Activated naive CD4-positive, alpha-beta T cell treated with anti-CD3 and anti-CD28 coated beads, Interleukin-2, amount 10 ng/mL, durations not matched to agents 7 days and 5 days (primary cell): ENCODE measurements at regions not wholly inside any gene's neighbourhood (a gene's known extent, or its start where the extent isn't known, plus 50 kb on each side); places are given as distances from the start of the nearest gene placed in this dataset.

Source experiments
- CTCF ChIA-PET: fragments of 350-600 bp; sonication (Branson Sonifier 250); formaldehyde crosslinking; loops from one replicate; lab custom pipeline; 2021; ENCODE audit warnings: antibody characterized with exemption; lab: Charles Lee
- DNase-seq: peaks from one replicate; pipeline ENCODE4 v3.0.0-alpha.2; 2020
- H3K27ac Mint-ChIP-seq: one replicate; pipeline ENCODE4 v1.8.0; 2021; ENCODE audit warnings: mild to moderate bottlenecking, moderate library complexity, mixed read lengths
- H3K27me3 Mint-ChIP-seq: one replicate; pipeline ENCODE4 v1.8.0; 2021; ENCODE audit warnings: mild to moderate bottlenecking, mixed read lengths
- H3K36me3 Mint-ChIP-seq: one replicate; pipeline ENCODE4 v1.8.0; 2021; ENCODE audit warnings: mixed read lengths
- H3K4me1 Mint-ChIP-seq: one replicate; pipeline ENCODE4 v1.8.0; 2021; ENCODE audit warnings: mixed read lengths
- H3K4me3 Mint-ChIP-seq: one replicate; pipeline ENCODE4 v1.8.0; 2021; ENCODE audit warnings: mild to moderate bottlenecking, moderate library complexity, mixed read lengths
- H3K9me3 Mint-ChIP-seq: one replicate; pipeline ENCODE4 v1.8.0; 2021; ENCODE audit warnings: mixed read lengths

DNA sequence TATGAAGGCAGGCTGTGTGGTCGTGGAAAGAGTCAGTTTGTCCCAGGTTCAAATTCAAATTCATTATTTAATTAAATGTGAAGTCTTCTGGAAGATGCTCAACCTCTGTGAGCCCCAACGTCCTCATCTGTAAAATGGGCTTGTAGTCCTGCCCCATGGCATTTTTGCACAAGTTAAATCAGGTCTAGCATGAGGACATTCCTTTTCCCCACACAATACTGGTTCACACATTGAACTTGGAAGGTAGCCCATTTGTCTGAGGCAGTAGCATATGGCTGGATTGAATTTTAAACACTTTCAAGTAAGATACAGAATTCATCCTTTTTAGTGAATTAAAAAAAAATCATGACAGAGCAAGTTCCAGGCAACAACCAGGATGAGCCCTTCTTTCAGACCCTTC lies 665.4 kb upstream of the HS6ST1 start:
- Mint-ChIP-seq H3K27ac (no peak overlapping the region), H3K4me1 (no peaks in the 10 kb centered on the region), H3K36me3 (no peaks in the 10 kb centered on the region), H3K27me3 (no peaks in the 10 kb centered on the region), H3K9me3 (peaks cover 4% of the 10 kb centered on the region), H3K4me3 (no peak overlapping the region)
- CTCF ChIA-PET, result no interaction called here
- no peak for DNase-seq

DNA sequence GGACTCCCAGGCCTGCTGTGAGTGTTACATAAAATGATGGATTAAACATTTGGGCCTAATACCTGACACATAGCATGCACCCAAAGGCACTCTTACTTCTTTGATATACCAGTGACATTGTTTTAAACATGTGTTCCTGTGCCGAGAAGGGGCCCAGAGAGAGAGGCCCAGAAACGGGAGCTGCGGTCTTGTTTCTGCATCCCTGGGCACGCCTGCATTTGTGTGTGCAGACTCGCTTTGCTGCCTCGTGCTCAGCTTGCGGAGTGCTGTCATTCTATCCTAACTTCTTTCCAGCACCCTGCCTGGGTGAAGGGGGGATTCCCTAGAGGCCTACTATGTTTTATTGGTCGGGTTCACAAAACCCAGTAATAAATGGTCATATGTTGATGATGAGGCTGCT lies 666.2 kb upstream of the HS6ST1 start:
- Mint-ChIP-seq H3K36me3 (no peaks in the 10 kb centered on the region), H3K9me3 (peaks cover 1% of the 10 kb centered on the region), H3K27me3 (no peaks in the 10 kb centered on the region), H3K4me3 (no peak overlapping the region), H3K4me1 (no peaks in the 10 kb centered on the region), H3K27ac (no peak overlapping the region)
- no peak for DNase-seq
- CTCF ChIA-PET, result no interaction called here

DNA sequence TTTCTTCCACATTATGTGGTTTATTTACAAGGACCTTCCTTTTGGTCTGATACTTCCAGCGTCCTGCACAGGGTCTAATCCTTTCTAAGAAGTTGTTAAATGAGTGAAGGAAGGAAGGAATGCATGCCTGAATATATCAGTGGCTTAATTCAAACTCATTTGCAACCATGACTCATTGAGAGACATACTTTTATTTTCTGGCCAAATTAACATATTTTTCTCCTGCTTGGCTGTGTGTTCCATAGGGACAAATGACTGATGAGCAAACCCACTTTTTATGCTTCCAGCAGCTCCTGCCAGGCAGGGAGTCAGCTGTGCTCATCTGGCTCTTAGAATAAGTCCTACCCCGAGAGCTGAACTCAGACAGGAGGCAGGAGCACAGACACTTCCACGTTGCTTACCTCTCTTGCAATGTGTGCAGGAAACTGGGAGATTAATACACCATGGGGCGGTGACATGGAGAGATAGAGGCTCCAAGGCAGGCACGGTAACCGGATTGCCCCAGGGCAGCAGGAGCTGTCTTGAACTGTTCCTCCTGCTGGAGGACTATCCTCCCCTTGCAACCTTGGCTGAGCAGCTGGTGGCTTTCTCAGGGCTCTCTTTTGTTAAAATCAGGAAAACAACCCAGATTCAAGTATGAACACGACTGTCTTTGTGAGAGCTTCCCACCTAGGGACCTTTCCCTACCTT lies 667.5 kb upstream of the HS6ST1 start:
- no peaks in the 10 kb centered on the region for H3K27me3 Mint-ChIP-seq
- H3K27ac Mint-ChIP-seq, result no peak overlapping the region
- H3K4me3 Mint-ChIP-seq, result no peak overlapping the region
- no peaks in the 10 kb centered on the region for H3K4me1 Mint-ChIP-seq
- no peaks in the 10 kb centered on the region for H3K9me3 Mint-ChIP-seq
- no peak for DNase-seq
- H3K36me3 Mint-ChIP-seq, result no peaks in the 10 kb centered on the region
- CTCF ChIA-PET, result no interaction called here

DNA sequence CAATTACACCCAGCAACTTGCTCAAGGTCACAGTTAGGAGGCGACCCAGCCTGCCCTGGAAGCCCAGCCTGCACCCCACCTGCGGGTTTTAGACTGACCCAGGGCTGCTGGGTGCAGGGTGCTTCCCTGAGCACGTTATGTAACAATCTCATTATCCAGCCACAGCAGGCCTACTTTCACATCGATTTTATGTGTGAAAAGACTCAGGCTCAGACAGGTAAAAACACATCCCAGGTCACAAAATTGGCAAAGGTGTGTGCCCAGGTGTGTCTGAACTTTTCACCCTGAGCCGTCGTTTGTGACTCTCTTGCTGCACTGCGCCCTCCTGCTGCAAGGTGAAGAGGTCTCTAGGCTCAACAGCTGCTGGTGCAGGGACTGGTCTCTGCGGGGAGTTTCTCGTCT lies 668.2 kb upstream of the HS6ST1 start:
- Mint-ChIP-seq H3K4me1 (no peaks in the 10 kb centered on the region), H3K27me3 (no peaks in the 10 kb centered on the region), H3K9me3 (no peaks in the 10 kb centered on the region), H3K4me3 (no peak overlapping the region), H3K36me3 (no peaks in the 10 kb centered on the region), H3K27ac (no peak overlapping the region)
- CTCF ChIA-PET, result no interaction called here
- no peak for DNase-seq

DNA sequence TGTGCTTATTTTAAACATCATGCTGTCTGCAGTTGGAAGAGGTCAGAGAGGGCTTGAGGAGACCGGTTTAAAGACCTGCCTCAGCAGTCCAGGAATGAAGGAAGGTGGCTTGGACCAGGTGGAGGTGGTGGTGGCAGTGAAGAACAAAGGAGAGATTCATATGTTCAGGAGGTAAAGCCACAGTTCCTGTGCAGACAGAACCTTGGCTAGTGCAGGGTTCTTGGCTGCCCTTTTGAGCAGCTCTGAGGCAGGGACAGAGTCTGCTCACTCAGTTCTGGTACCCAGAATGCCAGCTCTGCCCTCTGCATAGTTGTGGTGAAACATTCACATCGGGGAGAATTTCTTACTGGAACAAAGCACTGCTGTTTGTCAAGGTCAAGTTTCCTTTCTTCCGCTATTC lies 669.7 kb upstream of the HS6ST1 start:
- Mint-ChIP-seq H3K27me3 (no peaks in the 10 kb centered on the region), H3K9me3 (no peaks in the 10 kb centered on the region), H3K36me3 (no peaks in the 10 kb centered on the region), H3K4me3 (no peak overlapping the region), H3K4me1 (no peaks in the 10 kb centered on the region), H3K27ac (no peak overlapping the region)
- no peak for DNase-seq
- CTCF ChIA-PET, result no interaction called here

DNA sequence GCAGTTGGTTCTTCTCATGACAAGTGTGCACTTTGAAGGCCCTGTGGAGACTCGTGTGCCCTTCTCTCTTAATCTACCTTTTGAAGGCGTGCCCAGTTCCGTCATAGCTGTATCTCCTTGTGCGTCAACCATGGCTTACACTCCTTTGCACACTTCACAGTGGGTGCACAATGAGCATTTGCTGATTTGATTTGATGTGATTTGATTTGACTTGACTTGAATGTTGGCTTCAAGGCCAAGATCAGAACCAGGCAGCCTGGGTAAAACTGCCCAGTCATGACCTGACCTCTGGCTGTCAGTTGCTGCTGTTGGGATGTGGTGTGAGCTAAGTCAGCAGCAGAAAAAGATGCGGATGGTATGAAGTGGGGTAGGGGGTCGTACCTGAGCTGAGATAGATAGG lies 670.3 kb upstream of the HS6ST1 start:
- CTCF ChIA-PET, result no interaction called here
- no peaks in the 10 kb centered on the region for H3K27me3 Mint-ChIP-seq
- H3K4me1 Mint-ChIP-seq, result no peaks in the 10 kb centered on the region
- H3K9me3 Mint-ChIP-seq, result no peaks in the 10 kb centered on the region
- no peak overlapping the region for H3K4me3 Mint-ChIP-seq
- no peaks in the 10 kb centered on the region for H3K36me3 Mint-ChIP-seq
- DNase-seq, result no peak
- no peak overlapping the region for H3K27ac Mint-ChIP-seq

DNA sequence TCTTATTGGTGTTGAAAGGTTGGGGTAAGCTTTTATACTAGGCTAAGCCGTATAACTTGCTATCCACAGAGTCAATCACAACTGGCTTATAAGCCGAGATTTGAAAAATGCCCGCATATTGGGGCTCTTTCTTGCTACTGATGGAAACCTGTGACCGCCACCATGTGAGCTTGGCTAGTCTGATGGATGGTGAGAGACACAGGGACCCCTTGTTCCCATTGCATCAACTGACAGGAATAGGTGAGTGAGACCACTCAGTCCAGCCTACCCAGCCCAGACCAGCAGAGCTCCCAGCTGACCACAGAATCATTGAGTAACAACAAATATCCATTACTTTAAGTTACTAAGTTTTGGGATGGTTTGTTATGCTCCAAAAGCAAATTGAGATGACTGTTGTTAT lies 676.4 kb upstream of the HS6ST1 start:
- Mint-ChIP-seq H3K27ac (no peak overlapping the region), H3K27me3 (no peaks in the 10 kb centered on the region), H3K9me3 (no peaks in the 10 kb centered on the region), H3K36me3 (no peaks in the 10 kb centered on the region), H3K4me3 (no peak overlapping the region), H3K4me1 (no peaks in the 10 kb centered on the region)
- DNase-seq, result no peak
- CTCF ChIA-PET, result no interaction called here

DNA sequence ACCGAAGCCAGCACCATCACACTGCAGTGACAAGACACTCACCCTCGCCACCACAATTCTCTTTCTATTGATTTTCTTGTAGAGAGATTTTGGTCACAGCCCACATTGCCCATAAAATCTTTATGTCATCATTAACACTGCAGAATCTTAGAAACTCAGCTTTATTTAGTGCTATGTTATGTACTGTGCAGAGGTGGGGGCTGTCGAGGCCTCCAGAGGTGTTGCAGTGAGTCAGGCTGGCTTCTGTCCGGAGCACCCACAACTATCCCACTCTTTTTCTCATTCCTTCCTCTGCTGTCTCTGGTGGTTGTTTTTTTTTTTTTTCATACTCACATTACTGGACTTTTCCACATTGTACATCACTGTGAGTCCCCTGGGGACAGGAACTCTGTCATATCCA lies 677.4 kb upstream of the HS6ST1 start:
- no peaks in the 10 kb centered on the region for H3K27me3 Mint-ChIP-seq
- no peak overlapping the region for H3K27ac Mint-ChIP-seq
- H3K36me3 Mint-ChIP-seq, result no peaks in the 10 kb centered on the region
- CTCF ChIA-PET, result no interaction called here
- no peak for DNase-seq
- H3K4me3 Mint-ChIP-seq, result no peak overlapping the region
- H3K4me1 Mint-ChIP-seq, result no peaks in the 10 kb centered on the region
- no peaks in the 10 kb centered on the region for H3K9me3 Mint-ChIP-seq

DNA sequence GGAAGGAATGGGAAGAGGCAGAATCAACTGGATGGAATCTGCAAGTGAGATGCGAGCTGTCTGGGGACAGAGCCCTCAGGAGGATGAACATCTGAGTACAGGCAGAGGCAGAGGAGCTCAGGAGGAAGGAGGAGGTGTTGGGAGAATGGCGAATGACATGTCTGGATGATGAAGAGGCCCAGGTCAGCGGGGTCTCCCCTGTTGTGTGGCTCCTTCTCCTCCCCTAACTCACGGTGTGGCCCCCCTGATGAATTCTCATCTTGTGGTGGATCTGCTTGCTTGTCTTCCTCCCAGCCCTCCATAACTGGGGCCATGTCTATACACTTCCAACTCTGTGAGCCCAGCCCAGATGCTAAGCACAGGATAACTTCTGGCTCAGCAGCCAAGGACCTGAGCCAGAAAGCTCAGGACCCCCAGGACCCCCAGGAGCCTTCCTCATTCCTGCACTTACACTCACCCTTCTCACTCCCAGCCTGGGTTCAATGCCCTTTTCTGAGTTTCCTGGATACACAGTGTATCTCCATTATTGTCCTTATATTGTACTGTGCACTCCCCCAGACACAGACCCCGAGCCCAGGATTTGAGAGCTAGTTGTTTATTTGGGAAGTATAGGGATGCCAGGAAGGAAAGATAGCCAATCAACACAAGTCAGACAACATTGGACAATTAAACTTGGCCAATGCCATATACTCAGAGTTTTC lies 678.6 kb upstream of the HS6ST1 start:
- no peaks in the 10 kb centered on the region for H3K36me3 Mint-ChIP-seq
- H3K27me3 Mint-ChIP-seq, result no peaks in the 10 kb centered on the region
- CTCF ChIA-PET, result no interaction called here
- no peak overlapping the region for H3K4me3 Mint-ChIP-seq
- no peaks in the 10 kb centered on the region for H3K9me3 Mint-ChIP-seq
- no peak overlapping the region for H3K27ac Mint-ChIP-seq
- DNase-seq, result no peak
- no peaks in the 10 kb centered on the region for H3K4me1 Mint-ChIP-seq

DNA sequence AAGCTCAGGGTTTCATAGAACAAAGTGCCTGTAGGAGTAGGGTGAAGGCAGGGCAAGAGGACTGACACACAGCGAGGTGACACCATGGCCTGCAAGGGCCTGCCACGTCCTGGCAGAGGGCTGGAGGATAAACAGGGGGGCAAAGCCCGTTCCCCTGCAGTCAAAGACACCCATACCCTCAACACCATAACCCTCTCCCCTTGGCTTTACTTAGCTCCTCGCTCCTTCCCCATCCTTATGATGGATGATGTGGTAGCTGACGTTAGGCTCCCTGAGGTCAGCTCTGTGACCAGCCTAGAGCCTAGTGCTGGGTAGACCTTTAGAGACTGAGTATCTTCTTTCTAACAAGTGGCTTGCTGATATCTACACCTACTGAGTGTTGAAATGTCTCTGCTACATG lies 683.3 kb upstream of the HS6ST1 start:
- no peaks in the 10 kb centered on the region for H3K4me1 Mint-ChIP-seq
- H3K27me3 Mint-ChIP-seq, result no peaks in the 10 kb centered on the region
- CTCF ChIA-PET, result no interaction called here
- no peaks in the 10 kb centered on the region for H3K36me3 Mint-ChIP-seq
- no peak overlapping the region for H3K27ac Mint-ChIP-seq
- DNase-seq, result no peak
- no peaks in the 10 kb centered on the region for H3K9me3 Mint-ChIP-seq
- H3K4me3 Mint-ChIP-seq, result no peak overlapping the region

DNA sequence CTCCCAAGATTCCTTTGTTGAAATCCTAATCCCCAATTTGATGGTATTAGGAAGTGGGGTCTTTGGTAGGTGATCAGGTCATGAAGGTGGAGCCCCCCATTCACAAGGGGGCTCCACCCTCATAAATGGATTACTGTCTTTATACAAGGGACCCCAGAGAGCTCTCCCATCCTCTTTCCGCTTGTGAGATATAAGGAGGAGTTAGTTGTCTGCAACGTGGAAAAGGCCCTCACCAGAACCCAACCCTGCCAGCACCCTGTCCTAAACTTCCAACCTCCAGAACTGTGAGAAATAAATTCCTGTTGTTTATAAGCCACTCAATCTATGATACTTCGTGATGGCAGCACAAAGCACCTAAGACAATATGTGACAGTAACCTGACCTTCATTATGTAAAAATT lies 684.1 kb upstream of the HS6ST1 start:
- H3K4me1 Mint-ChIP-seq, result no peaks in the 10 kb centered on the region
- CTCF ChIA-PET, result no interaction called here

DNA sequence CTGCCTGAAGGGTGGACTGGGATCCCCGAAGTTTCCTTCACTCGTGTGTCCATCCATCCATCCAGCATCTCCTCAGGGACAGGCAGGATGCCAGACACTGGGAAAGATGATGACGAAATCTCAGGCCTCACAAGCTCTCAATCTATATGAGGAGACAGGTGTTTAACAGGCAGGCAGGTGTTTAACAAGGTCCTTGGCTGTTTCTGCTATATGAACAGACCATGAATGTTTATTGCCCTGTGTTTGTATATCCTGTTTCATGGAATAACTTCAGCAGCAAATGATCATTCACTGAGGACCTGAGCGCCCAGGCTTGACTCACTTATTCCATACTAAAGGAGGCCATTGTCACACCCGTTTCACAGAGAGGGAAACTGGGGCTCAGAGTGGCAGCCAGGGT lies 685.8 kb upstream of the HS6ST1 start:
- CTCF ChIA-PET, result no interaction called here
- H3K9me3 Mint-ChIP-seq, result no peaks in the 10 kb centered on the region
- H3K27ac Mint-ChIP-seq, result no peak overlapping the region
- no peak overlapping the region for H3K4me3 Mint-ChIP-seq
- H3K27me3 Mint-ChIP-seq, result no peaks in the 10 kb centered on the region
- no peak for DNase-seq
- no peaks in the 10 kb centered on the region for H3K4me1 Mint-ChIP-seq
- no peaks in the 10 kb centered on the region for H3K36me3 Mint-ChIP-seq

More for the DNA sequence above, 684.1 kb upstream of the HS6ST1 start:
- DNase-seq, result no peak
- H3K36me3 Mint-ChIP-seq, result no peaks in the 10 kb centered on the region
- H3K4me3 Mint-ChIP-seq, result no peak overlapping the region
- H3K27me3 Mint-ChIP-seq, result no peaks in the 10 kb centered on the region
- H3K27ac Mint-ChIP-seq, result no peak overlapping the region
- H3K9me3 Mint-ChIP-seq, result no peaks in the 10 kb centered on the region

DNA sequence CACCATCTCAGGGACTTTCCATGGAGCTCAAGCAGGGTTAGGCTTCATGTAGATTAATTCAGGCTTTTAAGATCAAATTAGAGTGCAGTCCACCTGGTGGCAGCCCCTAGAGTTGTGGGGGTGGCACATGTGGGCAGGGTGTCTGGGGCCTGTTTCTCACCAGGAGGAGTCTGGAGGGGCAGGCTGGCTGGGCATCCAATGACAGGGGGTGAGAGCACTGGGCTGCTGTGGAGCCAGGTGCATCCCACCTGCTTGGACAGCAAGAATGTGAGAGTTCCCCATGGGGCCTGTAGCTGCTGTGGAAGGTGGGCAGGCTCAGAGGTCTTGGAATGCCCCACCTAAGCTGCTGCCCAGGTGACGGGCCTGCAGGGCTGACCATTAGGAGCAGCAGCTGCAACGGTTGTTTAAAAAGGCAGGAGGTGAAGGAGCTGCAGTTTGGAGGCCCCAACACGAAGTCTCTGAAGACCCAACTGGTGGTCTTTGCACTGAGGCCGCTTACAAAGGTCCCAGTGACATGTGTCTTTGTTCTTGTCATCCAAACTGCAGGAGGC lies 686.3 kb upstream of the HS6ST1 start:
- H3K27ac Mint-ChIP-seq, result no peak overlapping the region
- H3K9me3 Mint-ChIP-seq, result no peaks in the 10 kb centered on the region
- H3K27me3 Mint-ChIP-seq, result no peaks in the 10 kb centered on the region
- H3K4me3 Mint-ChIP-seq, result no peak overlapping the region
- no peaks in the 10 kb centered on the region for H3K4me1 Mint-ChIP-seq
- no peaks in the 10 kb centered on the region for H3K36me3 Mint-ChIP-seq
- no peak for DNase-seq
- CTCF ChIA-PET, result no interaction called here

DNA sequence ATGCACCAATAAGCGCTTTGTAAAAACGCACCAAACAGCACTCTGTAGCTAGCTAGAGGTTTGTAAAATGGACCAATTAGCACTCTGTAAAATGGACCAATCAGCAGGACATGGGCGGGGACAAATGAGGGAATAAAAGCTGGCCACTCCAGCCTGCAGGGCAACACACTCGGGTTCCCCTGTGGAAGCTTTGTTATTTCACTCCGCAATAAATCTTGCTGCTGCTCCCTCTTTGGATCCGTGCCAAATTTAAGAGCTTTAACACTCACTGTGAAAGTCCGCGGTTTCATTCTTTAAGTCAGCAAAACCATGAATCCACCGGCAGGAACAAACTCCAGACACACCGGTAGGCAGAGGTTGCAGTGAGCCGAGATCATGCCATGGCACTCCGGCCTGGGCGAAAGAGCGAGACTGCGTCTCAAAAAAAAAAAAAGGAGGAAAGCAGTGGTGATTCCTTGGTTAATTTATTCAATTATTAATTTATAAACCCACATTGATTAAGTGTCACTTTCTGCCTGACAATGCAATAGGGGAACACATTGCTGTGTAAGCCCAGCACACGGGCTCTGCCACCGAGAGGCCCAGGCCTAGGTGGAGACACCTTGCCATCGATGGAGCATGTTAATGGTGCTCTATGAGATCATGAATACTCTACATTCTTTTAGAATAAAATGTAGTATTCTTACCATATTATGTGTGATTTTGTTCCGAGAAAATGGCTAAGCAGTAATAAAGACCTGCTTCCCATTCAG lies 687.6 kb upstream of the HS6ST1 start:
- Mint-ChIP-seq H3K9me3 (no peaks in the 10 kb centered on the region), H3K4me3 (no peak overlapping the region), H3K36me3 (no peaks in the 10 kb centered on the region), H3K27ac (no peak overlapping the region), H3K27me3 (no peaks in the 10 kb centered on the region), H3K4me1 (no peaks in the 10 kb centered on the region)
- DNase-seq, result no peak
- CTCF ChIA-PET, result no interaction called here

DNA sequence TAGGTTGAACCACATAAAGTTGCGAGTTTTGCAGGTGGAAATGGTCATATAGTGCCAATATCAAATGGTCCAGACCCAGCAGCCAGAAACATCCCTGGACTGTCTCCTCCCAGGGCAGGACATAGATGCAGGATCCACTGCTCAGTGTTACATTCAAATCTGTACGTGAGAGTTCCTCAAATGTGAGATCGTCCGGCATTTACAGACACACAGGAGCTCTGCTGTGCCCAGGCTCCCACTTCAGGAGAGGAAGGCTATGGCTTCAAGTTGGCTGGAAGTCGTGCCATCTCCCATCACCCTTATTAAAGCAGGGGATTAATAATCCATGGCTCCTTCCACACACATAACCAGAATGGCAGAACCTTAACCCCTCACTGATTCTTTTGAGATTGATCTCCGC lies 688.2 kb upstream of the HS6ST1 start:
- H3K27me3 Mint-ChIP-seq, result no peaks in the 10 kb centered on the region
- CTCF ChIA-PET, result no interaction called here
- no peak overlapping the region for H3K27ac Mint-ChIP-seq
- H3K4me3 Mint-ChIP-seq, result no peak overlapping the region
- H3K4me1 Mint-ChIP-seq, result no peaks in the 10 kb centered on the region
- no peaks in the 10 kb centered on the region for H3K36me3 Mint-ChIP-seq
- no peak for DNase-seq
- H3K9me3 Mint-ChIP-seq, result no peaks in the 10 kb centered on the region
